LHCN-M2 (cell line): ENCODE measurements at regions not wholly inside any gene's neighbourhood (a gene's known extent, or its start where the extent isn't known, plus 50 kb on each side); places are given as distances from the start of the nearest gene placed in this dataset.

ENCODE experiments used
- DNase-seq: peaks from one replicate; pipeline ENCODE4 v3.0.0-alpha.2; 2012; ENCODE audit warnings: low read depth

DNA sequence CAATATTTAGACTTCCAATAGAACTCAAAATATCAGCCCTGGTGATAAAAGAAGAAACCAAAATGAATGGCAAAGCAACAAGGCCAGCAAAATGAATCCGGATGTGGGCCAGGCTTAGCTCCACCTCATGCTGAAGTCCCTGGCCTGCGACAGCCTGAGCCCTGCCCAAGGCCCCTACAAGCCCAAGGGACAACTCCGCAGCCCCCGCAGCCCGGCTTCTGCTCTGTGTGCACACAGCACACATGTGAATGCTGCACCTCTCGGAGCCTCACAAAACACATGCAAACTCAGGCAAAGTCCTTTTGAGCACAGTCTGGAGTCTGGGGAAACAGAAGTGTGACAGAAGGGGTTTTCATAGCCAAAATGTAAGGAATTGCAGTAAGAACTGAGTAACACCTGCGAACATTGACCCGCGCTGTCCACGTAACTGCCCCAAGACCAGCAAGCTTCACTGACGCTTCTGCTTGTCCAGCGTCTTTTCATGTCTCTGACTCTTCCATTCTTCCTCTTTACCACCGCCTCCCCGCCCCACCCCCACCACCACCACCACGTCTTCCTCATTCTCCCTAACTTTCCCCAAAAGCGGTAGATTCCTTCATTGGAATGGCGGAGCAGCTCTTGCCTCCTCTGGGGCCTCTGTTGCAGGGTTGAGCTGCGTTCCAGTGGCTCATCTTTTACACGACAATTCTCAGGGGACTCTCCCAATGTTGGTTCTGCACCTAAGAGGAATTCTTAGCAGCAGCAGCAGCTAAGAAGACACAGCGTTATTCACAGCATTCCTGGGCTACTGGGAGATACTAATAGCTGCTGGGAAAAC is 136.4 kb upstream of the COPS8 start:
- DNase-seq: no peak

- no peak for DNase-seq
Observed at GRCh38 chr2:236951830-236952475, 133.7 kb upstream of the COPS8 start.

- no peak for DNase-seq
Observed at GRCh38 chr2:236954641-236955040, 131.0 kb upstream of the COPS8 start.

- DNase-seq: no peak
Observed at GRCh38 chr2:236955521-236956030, 130.1 kb upstream of the COPS8 start.

GRCh38 chr2:236956031-236956618 is 129.6 kb upstream of the COPS8 start:
- no peak for DNase-seq

GRCh38 chr2:236956641-236957040 is 129.0 kb upstream of the COPS8 start:
- no peak for DNase-seq

GRCh38 chr2:236959036-236959435 is 126.7 kb upstream of the COPS8 start:
- no peak for DNase-seq

- DNase-seq: no peak
Observed at GRCh38 chr2:236959876-236960275, 125.8 kb upstream of the COPS8 start.

- DNase-seq: no peak
Observed at GRCh38 chr2:236960531-236960930, 125.2 kb upstream of the COPS8 start.

DNA sequence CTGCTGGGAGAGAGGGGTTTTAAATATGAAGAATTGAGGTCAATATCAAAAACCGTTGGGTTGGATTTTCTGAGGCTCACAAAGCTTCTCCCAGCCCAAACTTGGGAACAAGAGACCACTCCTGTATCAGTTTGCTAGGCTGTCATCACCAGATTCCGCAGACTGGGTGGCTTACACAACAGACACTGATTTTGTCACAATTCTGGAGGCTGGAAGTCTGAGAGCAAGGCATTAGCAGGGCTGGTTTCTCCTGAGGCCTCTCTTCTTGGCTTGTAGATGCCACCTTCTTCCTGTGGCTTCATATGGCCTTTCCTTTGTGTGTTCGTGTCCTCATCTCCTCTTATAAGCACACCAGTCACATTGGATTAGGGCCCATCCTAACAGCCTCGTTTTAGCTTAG is 122.9 kb upstream of the COPS8 start:
- no peak for DNase-seq

DNA sequence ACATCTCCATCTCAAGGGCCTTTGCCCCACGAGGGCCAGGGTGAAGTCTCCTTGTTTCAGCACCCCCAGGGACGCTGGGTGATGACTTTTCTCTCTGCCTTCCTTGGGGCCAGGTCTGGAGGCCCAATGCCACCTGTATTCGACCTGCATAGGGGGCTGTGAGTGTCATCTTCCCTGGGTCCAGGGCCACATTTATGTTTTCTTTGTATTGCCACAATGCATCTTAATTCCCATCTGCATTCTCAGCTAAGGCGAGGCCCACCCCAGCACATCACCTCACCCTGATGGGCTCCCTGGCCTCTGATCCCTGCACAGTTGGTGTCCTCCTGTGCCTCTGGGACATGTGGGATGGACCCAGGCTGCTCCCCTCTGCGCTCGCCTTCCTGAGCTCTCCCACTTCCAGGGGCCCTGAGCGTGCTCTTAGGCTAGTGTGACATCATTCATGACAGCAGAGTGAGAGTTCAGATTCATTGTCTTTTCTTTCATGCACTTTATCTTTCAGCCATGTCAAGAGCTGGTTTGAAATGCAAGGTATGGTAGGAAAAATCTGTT is 122.0 kb upstream of the COPS8 start:
- DNase-seq: no peak

GRCh38 chr2:236964291-236964690 is 121.4 kb upstream of the COPS8 start:
- DNase-seq: no peak

DNA sequence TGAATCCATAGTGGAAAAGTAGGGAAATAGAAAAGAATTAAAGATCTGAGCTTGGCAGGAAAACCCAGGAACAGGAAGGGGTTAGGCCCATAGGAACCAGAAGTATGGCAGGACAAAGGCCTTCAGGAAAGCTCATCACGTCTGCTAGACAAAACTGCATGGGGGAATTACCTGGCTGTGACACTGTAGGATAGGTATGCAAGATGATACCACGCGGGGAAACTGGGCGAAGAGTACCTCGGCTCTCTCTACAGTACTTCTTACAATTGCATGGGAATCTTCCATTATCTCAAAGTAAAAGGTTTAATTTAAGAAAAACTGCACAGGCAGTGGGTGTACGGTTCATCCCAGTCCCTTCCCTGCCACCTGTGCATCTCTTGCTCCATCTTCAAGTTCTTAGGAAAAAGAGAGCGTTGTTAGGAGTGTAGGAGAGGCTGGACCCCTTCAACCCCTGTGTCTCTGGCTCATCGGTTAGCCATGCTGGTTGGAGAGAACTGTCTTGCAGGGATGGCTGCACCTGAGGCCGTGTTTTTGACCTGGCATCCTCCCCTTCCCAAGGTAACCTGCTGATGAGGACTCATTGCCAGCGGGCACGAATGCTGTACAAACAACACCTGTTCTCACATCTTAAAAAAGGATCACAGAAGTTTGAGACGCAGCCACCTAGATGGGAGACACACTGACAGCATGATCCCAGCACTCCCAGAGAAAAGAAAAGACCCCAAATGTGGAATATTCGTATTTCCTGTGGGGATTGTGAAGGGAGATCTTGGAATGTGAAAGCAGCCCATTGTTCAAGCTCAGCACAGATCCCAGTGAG is 120.5 kb upstream of the COPS8 start:
- no peak for DNase-seq

DNA sequence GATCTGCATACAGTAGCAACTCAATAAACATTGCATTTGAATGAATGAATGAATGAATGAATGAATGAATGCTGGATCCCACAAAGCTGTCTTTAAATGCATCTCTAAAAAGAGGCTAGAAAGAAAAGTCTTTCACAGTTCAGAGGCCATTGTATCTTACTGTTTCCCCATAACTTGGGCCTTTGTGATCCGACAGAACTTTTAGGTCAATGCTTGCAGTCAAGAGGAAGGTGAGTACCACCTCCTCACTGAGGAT is 119.9 kb upstream of the COPS8 start:
- no peak for DNase-seq

DNA sequence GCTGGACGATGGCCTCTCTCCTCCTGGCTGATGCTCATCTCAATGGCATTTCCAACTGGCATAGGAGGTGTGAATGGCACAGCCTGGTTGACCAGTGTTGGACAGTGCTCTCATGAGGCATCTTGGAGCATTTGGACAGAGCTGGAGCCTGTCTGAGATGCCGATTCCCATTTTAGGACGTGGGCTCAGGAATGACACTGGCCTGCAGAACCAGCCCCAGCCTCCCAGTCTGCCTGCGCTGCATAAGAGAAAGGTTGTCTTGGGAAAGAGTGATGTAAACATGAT is 118.2 kb upstream of the COPS8 start:
- DNase-seq: no peak

DNA sequence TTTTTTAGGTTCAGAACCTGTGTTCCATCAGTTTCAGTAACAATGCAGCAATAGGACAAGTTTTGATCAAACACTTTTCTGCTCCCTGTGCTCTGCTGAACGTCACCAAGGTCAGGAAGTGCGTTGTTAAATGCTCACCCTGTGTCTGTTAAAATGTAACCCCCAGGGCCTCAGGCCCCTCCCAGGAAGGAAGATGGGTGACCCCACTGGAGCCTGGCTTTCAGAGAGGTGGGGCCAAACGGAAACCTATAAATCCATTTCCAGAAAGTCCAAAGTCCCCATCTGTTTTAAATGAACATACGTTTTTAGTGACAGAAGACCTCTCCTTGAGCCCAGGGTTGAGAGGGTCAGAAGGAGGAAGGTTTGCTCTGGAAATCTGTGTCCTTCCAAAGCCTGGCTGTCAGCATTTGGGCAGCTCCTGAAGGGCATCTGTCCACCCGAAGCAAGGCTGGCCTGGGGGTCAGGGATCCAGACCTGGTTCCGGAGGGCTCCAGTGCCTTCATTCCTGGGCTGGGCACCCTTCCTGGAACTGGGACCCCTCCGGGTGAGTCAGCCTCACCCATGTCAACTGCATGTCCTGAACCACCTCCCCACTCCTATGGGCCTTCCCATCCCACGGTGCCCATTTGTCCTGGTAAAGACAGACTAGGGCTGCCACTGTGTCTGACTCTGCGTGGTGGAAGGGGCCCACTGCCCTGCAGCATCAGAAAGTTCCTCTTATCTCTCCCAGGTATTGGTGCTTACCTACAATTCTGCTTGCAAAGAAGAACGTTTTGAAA is 117.4 kb upstream of the COPS8 start:
- no peak for DNase-seq

GRCh38 chr2:236968880-236969534 is 116.7 kb upstream of the COPS8 start:
- no peak for DNase-seq

GRCh38 chr2:236969767-236970655 is 115.7 kb upstream of the COPS8 start:
- DNase-seq: no peak

DNA sequence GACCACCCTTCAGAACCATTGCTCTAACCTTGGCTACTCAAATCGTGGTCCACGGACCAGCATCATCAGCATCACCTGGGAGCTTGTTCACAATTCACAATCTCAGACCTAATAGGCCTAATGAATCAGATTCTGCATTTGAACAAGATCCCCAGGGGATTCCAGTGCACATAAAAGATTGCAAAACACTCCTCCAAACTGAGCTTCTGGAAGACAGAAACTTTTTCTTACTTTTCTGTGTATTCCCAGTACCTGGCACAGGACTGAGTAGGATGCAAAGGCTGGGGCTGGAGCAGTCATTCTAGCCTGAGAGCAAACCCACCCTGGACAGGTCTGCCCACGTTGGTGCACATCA is 115.1 kb upstream of the COPS8 start:
- peak; percentile 7 for DNase-seq
